HG02852 (cell line): ENCODE measurements at regions not wholly inside any gene's neighbourhood (a gene's known extent, or its start where the extent isn't known, plus 50 kb on each side); places are given as distances from the start of the nearest gene placed in this dataset.
A peak's percentile ranks its signal among the peaks of the same experiment; 100 is the strongest.

Experiments used
- ATAC-seq: cut with Tn5 transposase; IDR thresholded peaks from one replicate; pipeline ENCODE4 v1.9.1; 2021; ENCODE audit warnings: mild to moderate bottlenecking, moderate library complexity; ENCODE audit not compliant: unreplicated experiment

DNA sequence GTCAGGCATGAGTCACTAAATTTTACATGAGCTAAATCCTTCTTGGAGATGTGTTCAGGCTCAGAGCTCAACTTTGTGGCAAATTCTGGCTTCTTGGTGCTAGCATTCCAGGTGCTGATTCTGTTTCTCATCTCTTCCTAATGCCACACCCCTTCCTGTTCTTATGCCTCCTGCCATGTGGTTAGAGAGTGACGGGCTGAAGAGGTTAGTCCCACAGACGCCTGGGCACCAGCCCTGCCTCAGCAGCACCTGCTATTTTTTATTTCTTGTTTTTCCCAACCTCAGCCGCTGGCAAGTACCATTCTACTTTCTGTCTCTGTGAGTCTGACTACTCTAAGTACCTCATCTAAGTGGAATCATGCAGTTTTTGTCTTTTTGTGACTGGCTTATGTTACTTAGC lies 329.5 kb downstream of the KCNRG start:
- no peak for ATAC-seq

DNA sequence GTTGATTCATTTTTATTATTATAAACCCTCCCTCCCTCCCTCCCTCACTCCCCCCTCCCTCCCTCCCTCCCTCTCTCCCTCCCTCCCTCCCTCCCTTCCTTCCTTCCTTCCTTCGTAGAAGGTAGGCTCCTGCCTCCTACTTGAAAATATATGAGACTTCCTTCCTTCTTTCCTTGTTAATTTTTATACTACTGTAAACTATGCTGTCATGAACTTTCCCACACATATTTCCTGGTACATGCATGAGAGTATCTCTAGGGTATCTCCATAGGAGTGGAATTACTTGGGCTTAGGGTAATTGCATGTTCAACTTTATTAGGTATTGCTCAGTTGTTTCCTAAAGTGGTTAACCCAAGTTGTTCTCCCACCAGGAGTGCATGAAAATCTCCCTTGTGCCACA lies 330.6 kb downstream of the KCNRG start:
- no peak for ATAC-seq

DNA sequence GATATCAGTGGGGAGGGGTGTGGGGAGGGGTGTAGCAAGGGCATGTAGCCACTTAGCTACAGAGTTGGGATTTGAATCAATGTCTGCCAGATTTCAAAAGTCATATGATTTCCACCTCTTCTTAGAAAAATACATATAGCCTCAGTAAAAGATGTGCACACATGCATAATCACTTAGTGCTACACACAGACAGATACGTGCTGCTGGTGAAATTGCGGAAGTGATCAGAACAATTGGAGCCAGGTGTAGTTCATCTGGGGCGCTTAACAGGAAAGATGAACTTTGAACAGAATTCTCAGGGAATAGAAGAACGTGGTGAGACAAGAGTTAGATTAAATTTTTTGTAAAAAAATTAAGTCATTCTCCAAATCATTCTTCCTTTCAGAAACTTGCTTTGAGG lies 333.1 kb downstream of the KCNRG start:
- ATAC-seq = no peak

DNA sequence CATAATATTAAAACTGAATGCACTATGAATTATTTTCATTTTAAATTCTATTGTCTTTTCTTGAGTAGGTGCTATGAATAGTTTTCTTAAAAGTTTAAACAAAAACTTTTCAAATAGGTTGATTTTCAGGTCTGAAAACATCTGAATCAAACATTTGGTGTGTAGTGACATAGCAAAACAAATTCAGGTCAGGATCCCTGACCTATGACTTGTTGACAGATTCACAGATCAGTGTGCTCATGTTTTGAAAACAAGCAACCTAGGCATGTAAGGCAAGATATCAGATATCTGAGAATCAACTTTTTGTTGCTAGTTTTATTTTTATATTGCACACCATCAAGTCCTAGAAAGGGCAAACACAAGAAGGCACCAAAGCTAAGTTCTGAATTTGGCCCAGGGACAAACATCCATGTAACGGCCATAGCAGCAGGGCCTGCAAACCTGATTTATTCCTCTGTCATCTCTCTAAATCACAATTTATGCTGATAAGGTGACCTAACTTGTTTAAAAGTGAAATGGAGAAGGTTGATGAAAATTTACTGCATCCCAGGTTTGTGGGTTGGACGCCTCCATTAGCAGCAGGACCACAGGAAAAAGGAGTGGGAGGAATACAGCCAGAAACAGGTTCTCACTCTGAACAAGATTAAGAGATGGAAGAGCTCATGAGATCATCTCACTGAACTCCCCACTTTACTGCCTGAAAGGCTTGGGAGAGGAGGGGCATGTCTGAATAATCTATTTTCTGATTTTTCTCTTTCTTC lies 337.7 kb downstream of the KCNRG start:
- ATAC-seq = no peak

DNA sequence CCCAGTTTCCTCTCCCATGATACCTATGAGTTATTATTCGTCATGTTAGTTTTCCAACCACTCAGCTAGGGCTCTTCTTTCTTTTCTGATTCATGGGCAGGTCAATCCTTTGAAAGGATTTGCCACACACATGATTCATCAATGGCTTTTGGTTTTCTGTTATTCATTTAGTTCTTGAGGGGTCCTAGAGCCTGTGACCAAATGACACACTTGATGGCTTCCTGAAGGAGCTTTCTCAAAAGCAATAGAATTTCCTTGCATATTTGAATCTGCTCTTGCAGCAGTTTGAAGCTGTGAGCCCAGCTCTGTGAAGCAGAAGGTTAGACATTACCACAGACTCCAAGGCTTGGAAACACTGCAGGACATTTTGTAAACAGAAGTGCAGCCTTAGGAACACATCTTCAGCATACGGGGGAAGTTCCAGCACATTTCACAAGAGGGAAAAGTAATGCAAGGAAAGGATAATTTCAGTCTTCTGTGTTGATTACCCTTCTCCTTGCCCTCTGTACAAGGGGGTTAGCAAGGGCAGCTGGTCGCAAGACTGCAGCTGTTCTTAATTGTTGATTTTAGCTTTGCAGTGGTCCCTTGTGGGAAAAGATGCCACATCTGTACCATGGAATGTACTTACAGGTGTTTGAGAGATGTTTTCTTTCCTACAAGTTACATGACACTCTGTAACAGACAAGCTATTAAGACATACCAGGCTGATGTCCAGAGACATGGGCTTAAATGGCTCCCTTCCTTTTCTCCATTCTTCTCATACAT lies 338.6 kb downstream of the KCNRG start:
- no peak for ATAC-seq

DNA sequence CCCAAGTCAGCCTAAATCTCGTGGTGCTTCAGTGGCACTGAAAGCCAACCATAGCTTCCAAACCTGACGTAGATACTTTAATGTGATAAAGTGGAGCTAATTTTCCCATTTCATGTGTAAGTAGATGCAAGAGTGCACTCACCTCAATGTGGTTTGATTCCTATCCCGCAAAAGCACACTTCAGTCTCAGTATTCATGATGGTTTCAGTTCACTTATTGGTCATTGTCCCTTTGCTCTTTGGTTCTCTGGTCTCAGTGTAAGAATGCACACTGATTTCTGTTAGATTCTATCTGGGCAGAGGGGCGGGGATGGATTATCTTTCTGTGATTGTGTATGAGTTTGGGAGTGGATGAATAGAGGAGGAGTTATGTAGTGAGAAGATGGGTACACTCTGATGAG lies 340.6 kb downstream of the KCNRG start:
- peak; percentile 68 for ATAC-seq

DNA sequence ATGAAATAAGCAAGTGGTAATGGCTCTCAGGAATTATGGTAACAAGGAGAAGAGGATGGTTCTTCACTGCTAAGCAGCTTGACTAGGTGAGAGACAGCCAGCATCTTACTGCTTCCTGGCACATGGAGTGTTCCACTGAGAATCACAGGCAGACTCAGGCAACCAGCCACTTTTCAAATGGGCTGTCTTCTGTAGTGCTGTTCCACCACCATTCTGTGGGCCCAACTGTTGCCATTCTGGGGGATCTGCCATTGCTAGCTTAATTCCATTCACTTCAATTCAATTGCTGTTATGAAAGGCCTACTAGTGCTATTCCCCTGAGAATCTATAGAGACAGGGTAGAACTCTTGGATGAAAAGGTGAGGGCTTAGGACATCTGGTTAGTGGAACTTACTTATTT lies 341.9 kb downstream of the KCNRG start:
- ATAC-seq = no peak

DNA sequence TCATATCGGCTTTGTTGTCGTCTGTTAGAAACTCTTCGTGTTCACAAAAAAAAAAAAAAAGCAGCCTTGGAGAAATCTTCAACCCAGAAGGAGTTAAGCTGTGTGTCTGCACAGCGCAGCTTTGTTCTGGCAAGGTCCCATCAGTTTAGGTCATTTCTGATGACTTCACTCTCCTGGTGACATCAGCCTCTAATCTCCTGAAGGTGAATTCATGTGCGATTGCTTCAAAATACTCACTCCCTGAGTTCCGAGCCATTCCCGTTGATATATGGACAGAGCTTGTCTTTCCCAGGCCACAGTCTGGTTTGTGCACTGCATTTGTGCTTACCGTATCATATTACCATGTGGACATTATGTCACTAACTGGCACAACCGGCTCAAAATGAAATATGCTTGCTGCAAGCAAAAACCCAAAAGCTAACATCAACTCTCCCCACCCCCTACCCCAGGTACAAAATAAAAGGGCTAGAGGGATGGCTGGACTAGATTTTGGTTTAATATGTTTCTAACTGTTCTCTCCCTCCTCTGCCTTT lies 342.4 kb downstream of the KCNRG start:
- ATAC-seq = no peak

DNA sequence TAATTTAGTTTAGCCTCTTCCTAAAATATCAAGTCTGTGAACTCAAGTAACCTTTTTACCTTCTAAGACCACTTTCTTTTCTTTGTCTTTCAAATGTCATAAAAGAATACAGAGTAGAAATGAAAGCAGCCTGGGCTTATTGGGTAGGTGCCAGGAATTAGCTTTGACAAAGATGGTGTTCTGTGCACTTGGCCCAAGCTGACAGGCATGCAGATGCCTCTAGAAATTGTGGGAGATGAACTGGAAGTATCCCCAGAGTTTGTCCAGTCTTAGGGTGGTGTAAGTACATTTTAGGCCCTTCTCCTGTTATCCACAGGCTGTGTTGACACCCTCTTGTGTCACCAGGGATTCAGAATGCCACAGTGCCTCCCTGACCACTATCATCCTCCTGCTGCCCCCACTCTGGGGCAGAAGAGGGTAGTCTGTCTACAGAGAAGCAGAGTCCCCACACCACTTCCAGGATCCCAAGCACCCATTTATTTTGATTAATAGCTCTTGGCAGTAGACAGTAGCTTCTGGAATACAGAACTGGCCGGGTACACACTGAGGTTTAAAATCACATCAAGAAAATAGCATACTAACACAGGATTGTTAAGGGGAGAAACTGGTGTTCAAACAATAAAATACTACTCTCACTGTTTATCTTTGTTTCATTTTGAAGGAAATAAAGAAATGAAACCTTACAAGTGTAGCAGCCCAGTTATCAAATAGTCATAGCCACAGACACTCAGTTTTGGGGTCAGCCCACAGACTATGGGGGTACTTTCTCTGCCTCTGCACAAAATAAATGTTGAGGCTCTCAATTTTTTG lies 343.2 kb downstream of the KCNRG start:
- ATAC-seq = no peak

DNA sequence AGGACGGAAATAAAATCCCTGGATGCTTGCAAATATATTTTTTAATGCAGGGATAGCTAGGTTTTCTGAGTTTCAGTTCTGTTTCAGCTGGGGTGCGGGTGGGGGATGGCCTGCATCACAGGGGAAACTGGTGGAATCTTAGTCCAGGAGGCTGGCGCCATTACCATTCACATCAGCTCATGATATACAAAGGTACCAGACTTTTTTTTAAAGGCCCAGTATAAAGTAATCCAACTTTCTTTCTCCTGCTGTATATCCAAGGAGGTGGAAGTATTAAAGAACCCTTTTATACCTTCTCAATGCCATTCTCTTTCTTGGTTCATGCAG lies 343.8 kb downstream of the KCNRG start:
- no peak for ATAC-seq

DNA sequence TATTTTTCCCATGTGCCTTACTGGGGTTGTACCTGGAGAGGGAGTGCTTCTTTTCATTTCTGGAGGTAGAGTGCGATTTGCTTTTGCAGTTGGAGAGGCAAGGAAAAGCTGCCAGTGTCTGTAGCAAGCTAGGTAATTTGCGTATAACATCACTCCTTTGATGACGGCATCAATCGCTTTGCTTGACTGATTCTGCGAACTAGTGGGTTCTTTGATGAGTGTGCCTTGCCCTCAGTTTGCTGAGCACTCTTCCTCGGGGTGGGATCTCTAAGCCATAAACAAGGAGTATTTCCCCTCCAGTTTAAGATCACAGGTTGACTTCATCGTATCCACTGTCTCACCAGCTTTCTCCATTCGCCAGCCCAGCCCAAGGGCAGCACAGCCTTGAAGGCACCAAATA lies 344.5 kb downstream of the KCNRG start:
- ATAC-seq = no peak

DNA sequence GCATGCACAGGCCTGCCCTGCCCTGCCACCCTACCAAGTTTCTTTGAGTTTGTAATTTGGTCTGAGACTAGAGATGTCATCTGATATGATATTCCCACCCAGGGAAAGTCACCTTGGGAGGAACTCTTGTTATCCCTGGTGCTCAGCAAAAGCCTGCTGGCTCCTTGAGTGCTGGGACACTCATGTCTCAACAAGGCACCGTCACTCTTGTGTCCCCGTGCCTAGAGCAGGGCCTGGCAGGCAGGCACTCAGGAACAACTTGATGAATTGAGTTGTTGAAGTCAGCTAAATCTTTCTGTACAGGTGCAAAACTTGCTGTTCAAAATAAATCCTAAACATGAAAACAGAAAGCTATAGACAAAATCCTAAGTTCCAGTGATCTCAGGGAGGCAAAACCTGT lies 345.4 kb downstream of the KCNRG start:
- no peak for ATAC-seq

DNA sequence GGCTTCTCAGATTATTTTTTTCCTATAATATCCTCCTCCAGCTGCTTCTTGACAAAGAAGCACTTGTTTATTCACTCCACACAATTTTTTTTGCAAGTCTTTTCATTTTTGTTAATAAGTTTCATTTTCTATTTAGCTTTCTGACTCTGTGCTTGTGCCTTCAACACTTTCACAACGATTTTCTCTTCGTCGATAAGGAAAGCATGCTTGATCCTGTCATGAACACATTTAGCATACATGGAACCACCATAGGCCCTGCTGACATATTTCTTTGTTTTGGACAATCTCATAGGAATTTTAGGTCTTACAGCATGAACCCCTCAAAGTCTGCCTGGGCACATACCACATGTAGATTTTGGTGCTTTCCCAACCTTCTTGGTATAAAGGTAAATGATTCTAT lies 346.0 kb downstream of the KCNRG start:
- ATAC-seq = no peak

DNA sequence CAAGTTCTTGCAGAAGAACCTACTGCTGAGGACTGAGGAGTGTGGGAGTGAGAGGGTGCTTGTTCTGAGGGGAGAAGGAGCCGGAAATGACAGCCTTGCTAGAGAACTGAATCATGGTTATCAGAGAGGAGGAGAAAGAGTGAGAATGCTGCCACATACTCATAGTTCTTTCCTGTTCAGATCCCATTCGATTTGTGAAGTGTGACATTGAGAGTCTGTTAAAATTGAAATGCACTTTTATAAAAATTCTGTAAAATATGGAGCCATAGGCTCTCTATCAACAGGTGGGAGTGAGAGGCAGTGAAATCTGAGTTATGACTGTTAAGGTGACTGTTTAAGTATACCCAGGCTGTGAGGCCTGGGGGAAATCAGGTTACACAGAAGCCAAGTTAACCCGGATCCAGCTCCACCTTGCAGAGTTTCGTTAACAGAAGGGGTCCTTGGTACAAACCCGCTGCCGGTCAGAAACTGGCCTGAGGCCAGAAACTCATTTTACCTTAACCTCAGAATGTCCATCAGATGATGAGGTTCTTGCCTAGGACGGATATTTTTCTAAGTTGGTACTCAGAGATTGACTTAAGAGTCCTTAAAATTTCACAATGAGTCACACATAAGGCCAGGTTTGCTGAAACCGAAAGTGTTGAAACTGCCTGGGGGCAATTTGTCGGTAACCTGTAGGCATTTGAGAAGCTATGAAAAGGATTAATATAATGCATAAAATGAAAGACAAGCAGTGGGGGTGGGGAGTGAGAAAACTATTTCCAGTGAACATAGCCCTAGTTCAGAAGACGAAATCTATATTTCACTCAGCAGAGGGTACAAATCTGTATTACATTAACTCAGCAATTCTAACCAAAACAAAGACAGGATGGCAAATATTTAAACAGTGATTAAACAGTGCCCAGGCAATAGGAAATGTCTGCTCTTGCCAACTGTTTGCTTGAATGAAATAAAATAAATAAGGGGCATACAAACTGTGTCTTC lies 350.5 kb downstream of the KCNRG start:
- peak; percentile 58 for ATAC-seq

DNA sequence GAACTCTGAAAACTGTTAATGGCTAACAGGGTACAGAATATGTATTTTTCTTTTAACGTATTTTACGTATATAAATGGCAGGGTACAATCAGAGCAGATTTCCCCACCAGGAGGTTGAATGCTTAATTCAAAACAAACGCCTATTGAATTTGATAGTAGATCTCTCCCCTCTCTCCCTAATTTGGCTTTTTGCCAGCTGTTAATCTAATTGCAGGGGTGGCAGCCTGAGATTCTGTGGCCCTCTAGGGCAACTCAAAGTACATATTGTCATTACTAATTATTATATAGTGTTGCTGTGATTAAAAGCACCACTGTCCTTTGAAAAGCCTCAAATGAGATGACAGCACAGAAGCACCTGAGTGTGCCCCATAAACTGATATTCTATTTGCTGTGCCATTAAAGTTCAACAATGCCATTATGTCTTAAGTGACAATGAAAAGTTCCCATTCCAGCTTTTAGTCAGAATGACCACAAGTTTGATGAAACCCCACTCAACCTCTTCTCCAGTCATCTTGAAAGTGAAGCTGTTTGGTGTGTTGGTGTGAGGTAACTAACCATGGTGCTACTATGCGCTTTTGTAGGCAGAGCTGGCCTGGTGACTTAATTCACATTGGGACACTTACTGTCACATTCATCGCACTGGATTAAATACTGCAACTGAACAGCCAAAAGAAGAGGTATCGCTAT lies 351.4 kb downstream of the KCNRG start:
- ATAC-seq = peak; percentile 75

DNA sequence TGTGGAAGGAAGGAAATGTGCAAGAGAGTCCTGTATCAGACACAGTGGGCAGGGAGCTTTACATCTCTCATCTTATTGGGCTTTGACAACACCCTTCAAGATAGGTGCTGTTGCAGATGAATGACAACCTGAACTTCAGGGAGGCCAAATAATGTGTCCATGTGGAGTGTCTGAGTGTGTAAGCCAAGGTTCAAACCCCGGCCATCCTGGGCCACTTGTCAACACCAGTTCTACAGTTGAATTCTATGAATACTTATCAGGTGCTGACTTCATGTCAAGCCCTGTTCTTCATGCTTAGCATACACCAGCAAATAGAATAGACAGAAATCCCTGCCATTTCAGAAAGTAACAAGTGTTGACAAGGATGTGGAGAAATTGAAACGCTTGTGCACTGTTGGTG lies 354.4 kb downstream of the KCNRG start:
- ATAC-seq = no peak

DNA sequence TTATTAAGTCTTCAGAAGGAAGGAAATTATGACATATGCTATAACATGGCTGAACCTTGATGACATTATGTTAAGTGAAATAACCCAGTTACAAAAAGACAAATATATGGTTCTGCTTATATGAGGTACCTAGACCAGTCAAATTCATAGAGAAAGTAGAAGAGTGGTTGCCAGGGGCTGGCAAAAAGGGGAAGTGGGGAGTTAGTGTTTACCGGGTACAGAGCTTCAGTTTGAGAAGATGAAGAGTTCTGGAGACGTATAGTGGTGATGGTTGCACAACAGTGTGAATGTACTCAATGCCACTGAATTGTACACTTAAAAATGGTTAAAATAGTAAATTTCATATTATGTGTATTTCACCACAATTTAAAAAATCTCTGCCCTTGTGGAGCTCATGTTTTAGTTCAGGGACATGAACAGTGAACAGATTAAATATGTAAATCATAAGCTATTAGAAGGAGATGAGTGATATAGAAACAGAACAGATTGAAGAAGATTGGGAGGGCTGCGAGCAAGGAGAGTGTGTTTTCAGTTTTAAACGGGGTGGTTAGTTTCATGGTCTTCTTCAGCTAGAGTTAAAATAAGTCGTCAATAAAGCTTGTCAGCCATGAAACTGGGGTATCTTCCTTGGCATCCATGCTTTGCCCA lies 355.2 kb downstream of the KCNRG start:
- ATAC-seq = peak; percentile 50

DNA sequence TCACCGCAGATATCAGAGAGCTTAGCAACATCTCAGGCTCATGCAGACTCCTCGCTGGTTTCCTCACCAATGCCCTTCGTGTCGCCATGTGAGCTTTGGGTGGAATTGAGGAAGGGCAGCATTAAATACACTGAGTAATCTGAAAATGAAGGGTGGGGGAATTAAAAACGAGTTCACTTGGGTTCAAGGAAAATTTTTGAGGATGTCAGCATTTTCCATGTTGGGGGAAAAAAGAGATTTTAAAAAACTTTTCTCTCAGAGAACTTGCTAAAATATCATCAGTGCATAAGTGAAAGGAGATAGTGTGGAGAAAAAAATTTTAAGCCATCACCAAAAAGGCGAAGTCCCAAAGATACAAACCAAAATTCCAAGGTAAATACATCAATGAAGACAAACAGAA lies 359.3 kb downstream of the KCNRG start:
- ATAC-seq = no peak

DNA sequence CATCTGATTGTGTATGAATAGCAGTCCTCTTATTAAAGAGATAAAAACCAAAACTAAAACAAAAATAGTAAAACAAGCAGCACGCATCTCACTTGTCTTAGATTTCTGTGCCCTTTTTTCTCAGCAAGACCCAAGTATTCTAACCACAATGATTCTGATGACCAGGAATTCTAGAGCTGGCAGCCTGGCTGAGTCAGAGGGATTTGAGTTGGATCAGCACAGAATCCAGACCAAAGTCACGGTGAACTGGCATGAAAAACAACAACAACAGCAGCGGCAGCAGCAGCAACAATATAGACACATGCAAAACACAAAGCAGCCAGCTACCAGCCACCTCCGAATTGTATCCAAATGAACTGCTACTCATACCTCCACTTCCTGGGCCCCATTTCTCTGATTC lies 360.5 kb downstream of the KCNRG start:
- no peak for ATAC-seq
